ENCODE measurements at regions not wholly inside any gene's neighbourhood (a gene's known extent, or its start where the extent isn't known, plus 50 kb on each side); places are given as distances from the start of the nearest gene placed in this dataset.

- H3K4me1 ChIP-seq (replicated peaks in 1 of 4; ENCODE audit: control insufficient read depth in 3 of 4, insufficient read depth in 4 of 4, low read length in 3 of 4): no peaks in the 10 kb centered on the region
- no peaks in the 10 kb centered on the region for H3K36me3 ChIP-seq (ENCODE audit: control insufficient read depth in 2 of 4, insufficient read depth in 4 of 4, low read length in 3 of 4)
- H3K79me2 ChIP-seq (ENCODE audit: control insufficient read depth in 1 of 2, insufficient read depth in 2 of 2, low read length in 2 of 2): no peaks in the 10 kb centered on the region
- H2BK12ac ChIP-seq (ENCODE audit: low read depth, low read length): no peak overlapping the region
- no peak overlapping the region for H2BK120ac ChIP-seq (replicated peaks; ENCODE audit: low read depth, low read length)
- H4K5ac ChIP-seq (ENCODE audit: insufficient read length, low read depth, low read length): no peak overlapping the region
- H3K9me3 ChIP-seq (ENCODE audit: insufficient read depth in 2 of 2, low read depth in 1 of 2, low read length in 1 of 2): no peaks in the 10 kb centered on the region
- TF ChIP-seq TBP (IDR thresholded peaks at IDR 0.05; ENCODE audit: low read depth, low read length) (no peak), SIX5 (IDR thresholded peaks at IDR 0.05; ENCODE audit: low read depth, low read length) (no peak), SIRT6 (IDR thresholded peaks at IDR 0.05; ENCODE audit: low read length) (no peak), JUN (IDR thresholded peaks at IDR 0.05; ENCODE audit: low read depth, low read length) (no peak), POU5F1 (IDR thresholded peaks at IDR 0.05; ENCODE audit: low read depth, low read length) (no peak), CBX5 (IDR thresholded peaks at IDR 0.05; ENCODE audit: low read depth, low read length) (no peak), CTCF (IDR thresholded peaks at IDR 0.05; ENCODE audit: control extremely low read depth in 1 of 3, insufficient read depth in 1 of 3, low read depth in 1 of 3, low read length in 3 of 3) (no peak), CEBPB (IDR thresholded peaks at IDR 0.05; ENCODE audit: low read depth, low read length) (no peak), SAP30 (IDR thresholded peaks at IDR 0.05; ENCODE audit: insufficient read depth, insufficient replicate concordance, low read length) (no peak), CTBP2 (IDR thresholded peaks at IDR 0.05; ENCODE audit: borderline replicate concordance, insufficient read depth, insufficient read length, low read length) (no peak)
- H3K4me2 ChIP-seq (ENCODE audit: insufficient read depth in 1 of 2, low read depth in 2 of 2, low read length in 2 of 2): no peak overlapping the region
- no peak overlapping the region for H3K9ac ChIP-seq (replicated peaks in 1 of 4; ENCODE audit: extremely low read depth in 1 of 4, low read depth in 3 of 4, low read length in 3 of 4)
- 88% methylated on average over 5 of the region's 5 CpGs; no CpG with 5 or more reads in 1 of the 2 experiments for WGBS, 2 experiments (ENCODE audit: extremely low coverage in 1 of 2, insufficient coverage in 1 of 2, insufficient read length in 1 of 2, insufficient replicate concordance in 2 of 2, low coverage in 1 of 2, low lambda C conversion rate in 2 of 2, missing lambda C conversion rate in 1 of 2)
- no peak overlapping the region for H2BK5ac ChIP-seq (ENCODE audit: low read depth, low read length)
- H3K27me3 ChIP-seq (replicated peaks in 1 of 4; ENCODE audit: control insufficient read depth in 3 of 4, extremely low read depth in 1 of 4, insufficient read depth in 3 of 4, low read length in 3 of 4): no peaks in the 10 kb centered on the region
- no peak overlapping the region for H3K4me3 ChIP-seq (ENCODE audit: extremely low read depth in 1 of 4, insufficient read depth in 2 of 4, low read depth in 3 of 4, low read length in 4 of 4)
- no peak overlapping the region for H3K4ac ChIP-seq (replicated peaks; ENCODE audit: insufficient read length, low read depth, low read length)
- CTCF ChIA-PET (ENCODE audit: partially characterized antibody): no interaction called here
- H2AK5ac ChIP-seq (ENCODE audit: low read depth, low read length): no peak overlapping the region
- H3K14ac ChIP-seq (ENCODE audit: insufficient read length): no peak overlapping the region
- no peak overlapping the region for H2BK15ac ChIP-seq (ENCODE audit: low read length)
- H3K23ac ChIP-seq (ENCODE audit: insufficient read length): no peak overlapping the region
- FAIRE-seq: no peak
- no peak overlapping the region for H3K56ac ChIP-seq (replicated peaks; ENCODE audit: insufficient read length, low read depth, low read length)
- POLR2A ChIA-PET (ENCODE audit: partially characterized antibody): no interaction called here
- H3K23me2 ChIP-seq (ENCODE audit: low read depth, low read length): no peaks in the 10 kb centered on the region
- no peak overlapping the region for H2BK20ac ChIP-seq (ENCODE audit: low read length)
- H4K20me1 ChIP-seq (replicated peaks in 1 of 2; ENCODE audit: control insufficient read depth in 1 of 2, insufficient read depth in 2 of 2, low read length in 2 of 2): no peaks in the 10 kb centered on the region
- H4K91ac ChIP-seq (replicated peaks; ENCODE audit: insufficient read length, low read length): no peak overlapping the region
- no peaks in the 10 kb centered on the region for H3K79me1 ChIP-seq (ENCODE audit: low read depth, low read length)
- H3K18ac ChIP-seq (ENCODE audit: extremely low read depth, low read length): no peak overlapping the region
- H2AFZ ChIP-seq (ENCODE audit: low read length): no peak overlapping the region
- H4K8ac ChIP-seq (ENCODE audit: extremely low read depth, insufficient read depth, low read length): no peak overlapping the region
- no peak overlapping the region for H3K27ac ChIP-seq (ENCODE audit: low read depth, low read length)
- no peak for DNase-seq (ENCODE audit: low read depth in 1 of 2, low spot score in 2 of 2)
Measured at GRCh38 chr21:26748066-26748465, 97.1 kb downstream of the ADAMTS1 start.

Measured in H1 (cell line).